Sigmoid colon (tissue), 4 donors: ENCODE measurements at regions not wholly inside any gene's neighbourhood (a gene's known extent, or its start where the extent isn't known, plus 50 kb on each side); places are given as distances from the start of the nearest gene placed in this dataset.

Source experiments
- CTCF ChIP-seq, 4 experiments: fragments of 450-650 bp in 3 of 4; fragments of 200-600 bp in 1 of 4; IDR thresholded peaks; one replicate each; pipeline ENCODE4 v1.5.1; 2016 to 2019; ENCODE audit warnings: antibody characterized with exemption in 4 of 4, mild to moderate bottlenecking in 3 of 4, moderate library complexity in 2 of 4
- POLR2A ChIP-seq, 2 donors: fragments of 450-650 bp; IDR thresholded peaks; one replicate each; pipeline ENCODE4 v1.6.1; 2016; ENCODE audit warnings: antibody characterized with exemption in 2 of 2, mild to moderate bottlenecking in 2 of 2, moderate library complexity in 2 of 2
- POLR2AphosphoS5 ChIP-seq, 4 donors: sonication (generic); formaldehyde crosslinking; IDR thresholded peaks; one replicate each; pipeline ENCODE4 v1.6.1; 2017; ENCODE audit warnings: antibody characterized with exemption in 4 of 4

GRCh38 chr4:186416451-186417060, 138.8 kb downstream of the MTNR1A start:
- TF ChIP-seq CTCF (IDR thresholded peaks at IDR 0.05) (no peak), POLR2A (IDR thresholded peaks at IDR 0.05) (no peak), POLR2AphosphoS5 (IDR thresholded peaks at IDR 0.05) (no peak)
